ENCODE measurements at regions not wholly inside any gene's neighbourhood (a gene's known extent, or its start where the extent isn't known, plus 50 kb on each side); places are given as distances from the start of the nearest gene placed in this dataset.
A peak's percentile ranks its signal among the peaks of the same experiment; 100 is the strongest.

GRCh38 chr16:73792199-73793020 is 504.2 kb upstream of the PSMD7 start:
- Histone ChIP-seq H3K27me3 (ENCODE audit: control insufficient read depth in 3 of 3, insufficient read depth in 3 of 3, low read length in 2 of 3) (no peaks in the 10 kb centered on the region), H3K9ac (ENCODE audit: insufficient read depth in 1 of 2, low read length in 2 of 2) (no peak overlapping the region), H3K4me3 (no peak overlapping the region), H3K9me3 (ENCODE audit: control insufficient read depth in 4 of 4, insufficient read depth in 3 of 4, low read length in 3 of 4) (no peaks in the 10 kb centered on the region), H3K27ac (ENCODE audit: low read depth in 1 of 2, low read length in 1 of 2) (no peak overlapping the region), H3K4me1 (ENCODE audit: control insufficient read depth in 5 of 5, insufficient read depth in 5 of 5, low read length in 5 of 5) (peaks cover 0 to 36% (median 8%) of the 10 kb centered on the region in 5 donors), H3K36me3 (ENCODE audit: control insufficient read depth in 4 of 4, insufficient read depth in 4 of 4, low read length in 4 of 4) (no peaks in the 10 kb centered on the region)
- DNase-seq (peak in 2 of 3 donors; percentile 24 to 34), ATAC-seq (ENCODE audit: insufficient read depth, low FRiP score) (no peak)
- 65 to 74% methylated on average over 15 of the region's 15 CpGs for WGBS, 2 donors
- no peak for TF ChIP-seq CTCF (IDR thresholded peaks at IDR 0.05; ENCODE audit: control extremely low read depth, extremely low read depth)

- no peak overlapping the region for H3K4me3 ChIP-seq
- H3K27me3 ChIP-seq (ENCODE audit: control insufficient read depth in 3 of 3, insufficient read depth in 3 of 3, low read length in 2 of 3), result no peaks in the 10 kb centered on the region
- ATAC-seq (ENCODE audit: insufficient read depth, low FRiP score) (no peak), DNase-seq (no peak)
- H3K27ac ChIP-seq (ENCODE audit: low read depth in 1 of 2, low read length in 1 of 2), result no peak overlapping the region
- 78 to 81% methylated on average over 3 of the region's 3 CpGs for WGBS, 2 donors
- no peaks in the 10 kb centered on the region for H3K4me1 ChIP-seq (ENCODE audit: control insufficient read depth in 5 of 5, insufficient read depth in 5 of 5, low read length in 5 of 5)
- TF ChIP-seq CTCF (IDR thresholded peaks at IDR 0.05; ENCODE audit: control extremely low read depth, extremely low read depth), result no peak
- H3K9me3 ChIP-seq (ENCODE audit: control insufficient read depth in 4 of 4, insufficient read depth in 3 of 4, low read length in 3 of 4), result peaks cover 0 to 7% (median 2%) of the 10 kb centered on the region in 4 donors
- H3K36me3 ChIP-seq (ENCODE audit: control insufficient read depth in 4 of 4, insufficient read depth in 4 of 4, low read length in 4 of 4), result no peaks in the 10 kb centered on the region
- no peak overlapping the region for H3K9ac ChIP-seq (ENCODE audit: insufficient read depth in 1 of 2, low read length in 2 of 2)
These were observed 515.3 kb upstream of the PSMD7 start for GRCh38 chr16:73781297-73781696.

- H3K9me3 ChIP-seq (ENCODE audit: control insufficient read depth in 4 of 4, insufficient read depth in 3 of 4, low read length in 3 of 4), result peaks cover 0 to 7% (median 2%) of the 10 kb centered on the region in 4 donors
- H3K9ac ChIP-seq (ENCODE audit: insufficient read depth in 1 of 2, low read length in 2 of 2), result no peak overlapping the region
- DNase-seq (no peak), ATAC-seq (ENCODE audit: insufficient read depth, low FRiP score) (no peak)
- H3K4me1 ChIP-seq (ENCODE audit: control insufficient read depth in 5 of 5, insufficient read depth in 5 of 5, low read length in 5 of 5), result no peaks in the 10 kb centered on the region
- no peaks in the 10 kb centered on the region for H3K27me3 ChIP-seq (ENCODE audit: control insufficient read depth in 3 of 3, insufficient read depth in 3 of 3, low read length in 2 of 3)
- no peaks in the 10 kb centered on the region for H3K36me3 ChIP-seq (ENCODE audit: control insufficient read depth in 4 of 4, insufficient read depth in 4 of 4, low read length in 4 of 4)
- H3K4me3 ChIP-seq, result no peak overlapping the region
- no peak overlapping the region for H3K27ac ChIP-seq (ENCODE audit: low read depth in 1 of 2, low read length in 1 of 2)
- no peak for TF ChIP-seq CTCF (IDR thresholded peaks at IDR 0.05; ENCODE audit: control extremely low read depth, extremely low read depth)
- WGBS, 2 donors, result 80 to 90% methylated on average over 5 of the region's 5 CpGs
These were observed 517.7 kb upstream of the PSMD7 start for GRCh38 chr16:73778887-73779286.

Measured in lung (tissue), 11 donors.